ENCODE measurements at regions not wholly inside any gene's neighbourhood (a gene's known extent, or its start where the extent isn't known, plus 50 kb on each side); places are given as distances from the start of the nearest gene placed in this dataset.
"Not testable (repeated sequence)": the region's sequence is repeated elsewhere in the genome, so short reads cannot be mapped to it uniquely, and the experiment has no call there.

GRCh38 chr4:81723927-81724587 is 252.3 kb upstream of the RASGEF1B start:
- H3K4me3 ChIP-seq (ENCODE audit: low read length): no peak overlapping the region
- H3K9me3 ChIP-seq (ENCODE audit: control insufficient read depth, low read length): no peaks in the 10 kb centered on the region
- H3K27me3 ChIP-seq (ENCODE audit: control insufficient read depth, insufficient read depth, low read length): no peaks in the 10 kb centered on the region

GRCh38 chr4:81723019-81723884 is 251.5 kb upstream of the RASGEF1B start:
- Histone ChIP-seq H3K9me3 (ENCODE audit: control insufficient read depth, low read length) (no peaks in the 10 kb centered on the region), H3K36me3 (ENCODE audit: control insufficient read depth, insufficient read depth, low read length) (no peaks in the 10 kb centered on the region), H3K9ac (ENCODE audit: low read length) (peak overlapping the region; percentile 28), H3K4me3 (ENCODE audit: low read length) (no peak overlapping the region), H3K27me3 (ENCODE audit: control insufficient read depth, insufficient read depth, low read length) (no peaks in the 10 kb centered on the region), H3K4me1 (ENCODE audit: control insufficient read depth, insufficient read depth, low read length) (peaks cover 33% of the 10 kb centered on the region)

More at GRCh38 chr4:81723927-81724587, 252.3 kb upstream of the RASGEF1B start:
- Histone ChIP-seq H3K9ac (ENCODE audit: low read length) (no peak overlapping the region), H3K36me3 (ENCODE audit: control insufficient read depth, insufficient read depth, low read length) (no peaks in the 10 kb centered on the region), H3K4me1 (ENCODE audit: control insufficient read depth, insufficient read depth, low read length) (peaks cover 33% of the 10 kb centered on the region)

DNA sequence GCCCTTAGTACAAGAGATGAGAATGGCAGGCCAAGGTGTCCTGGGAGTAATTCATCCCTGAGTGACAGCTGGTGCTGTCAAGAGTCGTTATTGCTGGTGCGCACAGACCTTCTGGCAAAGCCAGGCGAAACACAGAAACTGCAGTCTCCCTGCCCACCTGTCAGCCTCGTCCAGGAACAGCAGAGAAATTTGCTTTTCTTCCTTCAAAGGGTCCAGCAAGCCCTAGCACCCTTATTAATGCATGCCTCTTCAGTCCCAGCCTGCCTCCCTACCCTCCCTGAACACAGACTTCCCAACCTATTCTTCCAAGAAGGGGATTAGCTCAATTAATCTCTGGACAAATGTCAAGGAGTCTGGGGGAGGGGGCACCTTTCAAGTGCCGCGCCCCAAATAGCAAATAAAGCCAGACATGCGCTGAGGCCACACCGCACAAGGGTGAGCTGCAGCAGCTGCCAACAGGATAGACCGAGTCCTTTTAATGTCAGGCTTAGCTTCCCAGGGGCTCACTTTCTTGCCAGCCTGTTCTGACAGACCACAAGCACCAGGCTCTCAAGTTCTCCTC is 250.7 kb upstream of the RASGEF1B start:
- Histone ChIP-seq H3K4me1 (ENCODE audit: control insufficient read depth, insufficient read depth, low read length) (peaks cover 33% of the 10 kb centered on the region), H3K9me3 (ENCODE audit: control insufficient read depth, low read length) (no peaks in the 10 kb centered on the region), H3K4me3 (ENCODE audit: low read length) (peak overlapping the region; percentile 22), H3K36me3 (ENCODE audit: control insufficient read depth, insufficient read depth, low read length) (no peaks in the 10 kb centered on the region), H3K9ac (ENCODE audit: low read length) (peak overlapping the region; percentile 28), H3K27me3 (ENCODE audit: control insufficient read depth, insufficient read depth, low read length) (no peaks in the 10 kb centered on the region)

DNA sequence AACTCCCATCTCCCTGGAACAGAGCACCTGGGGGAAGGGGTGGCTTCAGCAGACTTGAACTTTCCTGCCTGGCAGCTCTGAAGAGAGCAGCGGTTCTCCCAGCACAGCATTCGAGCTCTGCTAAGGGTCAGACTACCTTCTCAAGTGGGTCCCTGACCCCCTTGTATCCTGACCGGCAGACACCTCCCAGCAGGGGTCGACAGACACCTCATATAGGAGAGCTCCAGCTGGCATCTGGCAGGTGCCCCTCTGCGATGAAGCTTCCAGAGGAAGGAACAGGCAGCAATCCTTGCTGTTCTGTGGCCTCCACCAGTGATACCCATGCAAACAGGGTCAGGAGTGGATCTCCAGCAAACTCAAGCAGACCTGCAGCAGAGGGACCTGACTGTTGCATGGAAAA is 244.1 kb upstream of the RASGEF1B start:
- Histone ChIP-seq H3K36me3 (ENCODE audit: control insufficient read depth, insufficient read depth, low read length) (no peaks in the 10 kb centered on the region), H3K4me1 (ENCODE audit: control insufficient read depth, insufficient read depth, low read length) (peaks cover 18% of the 10 kb centered on the region), H3K4me3 (ENCODE audit: low read length) (no peak overlapping the region), H3K9me3 (ENCODE audit: control insufficient read depth, low read length) (no peaks in the 10 kb centered on the region), H3K27me3 (ENCODE audit: control insufficient read depth, insufficient read depth, low read length) (no peaks in the 10 kb centered on the region), H3K9ac (ENCODE audit: low read length) (no peak overlapping the region)

GRCh38 chr4:81715357-81715756 is 243.7 kb upstream of the RASGEF1B start:
- H3K9me3 ChIP-seq (ENCODE audit: control insufficient read depth, low read length); H3K36me3 ChIP-seq (ENCODE audit: control insufficient read depth, insufficient read depth, low read length); H3K9ac ChIP-seq (ENCODE audit: low read length); H3K27me3 ChIP-seq (ENCODE audit: control insufficient read depth, insufficient read depth, low read length); H3K4me3 ChIP-seq (ENCODE audit: low read length): not testable (repeated sequence)
- H3K4me1 ChIP-seq (ENCODE audit: control insufficient read depth, insufficient read depth, low read length): peaks cover 18% of the 10 kb centered on the region

DNA sequence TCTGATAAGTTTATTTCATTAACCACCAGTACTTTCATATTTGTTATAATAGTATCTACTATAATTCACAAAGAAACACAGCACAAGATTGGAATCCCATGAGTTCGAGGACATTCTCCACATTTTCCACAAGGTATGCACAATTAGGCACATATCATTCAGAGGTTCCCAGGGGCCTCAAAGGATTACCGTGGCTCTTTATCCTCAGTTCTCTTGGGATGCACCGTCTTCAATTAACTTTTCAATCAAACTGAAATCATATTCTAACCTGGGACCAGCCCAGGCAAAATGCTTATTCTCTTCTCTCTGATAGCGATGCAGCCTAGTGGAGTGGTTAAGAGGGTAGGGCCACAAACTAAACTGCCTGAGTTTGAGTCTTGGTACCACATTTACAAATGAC is 242.6 kb upstream of the RASGEF1B start:
- Histone ChIP-seq H3K27me3 (ENCODE audit: control insufficient read depth, insufficient read depth, low read length) (no peaks in the 10 kb centered on the region), H3K9ac (ENCODE audit: low read length) (no peak overlapping the region), H3K9me3 (ENCODE audit: control insufficient read depth, low read length) (no peaks in the 10 kb centered on the region), H3K36me3 (ENCODE audit: control insufficient read depth, insufficient read depth, low read length) (no peaks in the 10 kb centered on the region), H3K4me1 (ENCODE audit: control insufficient read depth, insufficient read depth, low read length) (peaks cover 18% of the 10 kb centered on the region), H3K4me3 (ENCODE audit: low read length) (no peak overlapping the region)

GRCh38 chr4:81712714-81713113 is 241.0 kb upstream of the RASGEF1B start:
- Histone ChIP-seq H3K9ac (ENCODE audit: low read length) (no peak overlapping the region), H3K4me3 (ENCODE audit: low read length) (no peak overlapping the region), H3K9me3 (ENCODE audit: control insufficient read depth, low read length) (no peaks in the 10 kb centered on the region)

DNA sequence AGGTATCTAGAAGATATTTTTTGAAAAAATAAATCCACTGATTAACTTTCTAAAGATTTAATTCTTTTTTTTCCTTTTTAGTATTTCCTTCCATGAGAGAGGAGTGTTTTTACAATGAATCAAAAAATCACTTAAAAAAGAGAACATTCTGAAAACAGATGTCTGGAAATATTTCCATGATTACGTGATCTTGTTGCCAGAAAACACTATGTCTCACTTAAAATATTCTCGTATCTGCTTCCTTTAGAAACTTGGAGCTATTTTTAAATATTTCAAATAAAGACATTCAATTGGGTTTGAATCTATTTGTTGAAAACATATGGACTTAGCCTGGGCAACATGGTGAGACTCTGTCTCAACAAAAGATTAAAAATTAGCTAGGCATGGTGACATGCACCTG is 232.8 kb upstream of the RASGEF1B start:
- Histone ChIP-seq H3K4me1 (ENCODE audit: control insufficient read depth, insufficient read depth, low read length) (no peaks in the 10 kb centered on the region), H3K36me3 (ENCODE audit: control insufficient read depth, insufficient read depth, low read length) (no peaks in the 10 kb centered on the region), H3K4me3 (ENCODE audit: low read length) (no peak overlapping the region), H3K9me3 (ENCODE audit: control insufficient read depth, low read length) (no peaks in the 10 kb centered on the region), H3K9ac (ENCODE audit: low read length) (no peak overlapping the region), H3K27me3 (ENCODE audit: control insufficient read depth, insufficient read depth, low read length) (no peaks in the 10 kb centered on the region)

More at GRCh38 chr4:81712714-81713113, 241.0 kb upstream of the RASGEF1B start:
- no peaks in the 10 kb centered on the region for H3K27me3 ChIP-seq (ENCODE audit: control insufficient read depth, insufficient read depth, low read length)
- no peaks in the 10 kb centered on the region for H3K36me3 ChIP-seq (ENCODE audit: control insufficient read depth, insufficient read depth, low read length)
- peaks cover 18% of the 10 kb centered on the region for H3K4me1 ChIP-seq (ENCODE audit: control insufficient read depth, insufficient read depth, low read length)

DNA sequence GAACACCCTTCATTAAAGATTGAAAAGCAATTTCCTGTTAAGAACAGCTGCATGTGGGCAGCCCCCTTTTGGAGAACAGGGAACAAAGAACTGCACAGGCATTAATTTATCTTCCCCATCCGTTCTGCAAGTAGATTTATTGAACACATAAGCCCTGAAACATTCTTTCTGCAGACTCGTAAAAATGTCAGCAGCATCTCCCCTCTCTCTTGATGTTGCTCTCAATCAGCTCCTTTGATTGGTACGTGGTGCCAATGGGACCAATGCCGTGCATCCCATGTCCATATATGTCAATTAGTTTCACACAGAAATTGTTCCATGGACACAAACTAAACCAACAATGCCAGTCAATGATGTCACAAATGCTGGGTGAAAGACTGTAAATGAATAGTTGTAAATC is 228.5 kb upstream of the RASGEF1B start:
- no peaks in the 10 kb centered on the region for H3K9me3 ChIP-seq (ENCODE audit: control insufficient read depth, low read length)
- H3K4me3 ChIP-seq (ENCODE audit: low read length): no peak overlapping the region
- H3K36me3 ChIP-seq (ENCODE audit: control insufficient read depth, insufficient read depth, low read length): no peaks in the 10 kb centered on the region
- no peaks in the 10 kb centered on the region for H3K4me1 ChIP-seq (ENCODE audit: control insufficient read depth, insufficient read depth, low read length)
- H3K9ac ChIP-seq (ENCODE audit: low read length): no peak overlapping the region
- no peaks in the 10 kb centered on the region for H3K27me3 ChIP-seq (ENCODE audit: control insufficient read depth, insufficient read depth, low read length)

DNA sequence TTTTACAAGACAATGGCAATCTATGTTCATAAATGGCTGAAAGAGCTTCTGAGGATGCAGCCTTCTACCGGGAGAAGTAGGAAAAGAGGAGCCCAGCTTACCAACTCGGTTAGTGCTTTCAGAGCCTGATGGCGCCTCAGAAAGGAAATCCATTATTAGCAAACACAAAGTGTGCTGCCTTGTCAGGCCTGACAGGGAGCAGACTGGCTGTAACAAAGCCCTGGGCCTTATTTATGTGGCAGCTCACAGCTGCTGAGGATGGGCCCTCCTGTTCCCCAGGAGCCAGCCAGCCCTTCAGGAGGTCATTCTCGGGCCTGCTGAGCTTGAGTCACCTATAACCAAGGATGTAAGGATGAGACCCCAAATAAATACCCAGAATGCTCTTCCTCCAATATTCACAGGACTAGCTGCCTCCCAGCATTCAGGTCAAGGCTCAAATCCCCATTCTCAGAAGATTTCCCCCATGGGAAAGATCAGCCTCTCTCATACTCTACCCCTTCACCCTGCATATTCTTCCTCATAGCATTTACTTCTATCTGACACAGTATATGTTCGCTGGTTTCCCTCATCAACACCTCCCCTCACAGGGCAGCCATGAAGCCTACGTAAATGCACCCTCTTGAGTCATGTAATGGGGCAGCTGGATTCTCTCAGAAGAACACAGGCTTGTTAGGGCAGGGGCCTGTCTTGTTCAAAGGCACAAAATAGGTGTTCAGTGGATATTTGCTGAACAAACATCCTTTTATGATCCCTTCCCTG is 227.0 kb upstream of the RASGEF1B start:
- H3K9me3 ChIP-seq (ENCODE audit: control insufficient read depth, low read length): no peaks in the 10 kb centered on the region
- H3K27me3 ChIP-seq (ENCODE audit: control insufficient read depth, insufficient read depth, low read length): no peaks in the 10 kb centered on the region
- H3K9ac ChIP-seq (ENCODE audit: low read length): no peak overlapping the region
- H3K36me3 ChIP-seq (ENCODE audit: control insufficient read depth, insufficient read depth, low read length): no peaks in the 10 kb centered on the region
- no peak overlapping the region for H3K4me3 ChIP-seq (ENCODE audit: low read length)
- H3K4me1 ChIP-seq (ENCODE audit: control insufficient read depth, insufficient read depth, low read length): no peaks in the 10 kb centered on the region

- Histone ChIP-seq H3K4me3 (ENCODE audit: low read length) (no peak overlapping the region), H3K36me3 (ENCODE audit: control insufficient read depth, insufficient read depth, low read length) (no peaks in the 10 kb centered on the region), H3K4me1 (ENCODE audit: control insufficient read depth, insufficient read depth, low read length) (no peaks in the 10 kb centered on the region), H3K9ac (ENCODE audit: low read length) (no peak overlapping the region), H3K27me3 (ENCODE audit: control insufficient read depth, insufficient read depth, low read length) (no peaks in the 10 kb centered on the region), H3K9me3 (ENCODE audit: control insufficient read depth, low read length) (no peaks in the 10 kb centered on the region)
Measured at GRCh38 chr4:81694176-81694913, 222.6 kb upstream of the RASGEF1B start.

Data from mucosa of stomach (tissue), 1 donor.